Activated T-cell treated with anti-CD3 and anti-CD28 coated beads for 4 hours (primary cell): ENCODE measurements at regions not wholly inside any gene's neighbourhood (a gene's known extent, or its start where the extent isn't known, plus 50 kb on each side); places are given as distances from the start of the nearest gene placed in this dataset.

ENCODE experiments used
- DNase-seq: peaks from one replicate; pipeline ENCODE4 v3.0.0-alpha.2; 2020

- no peak for DNase-seq
Observed at GRCh38 chr2:16266571-16266970, 326.2 kb downstream of the MYCN start.

GRCh38 chr2:16264931-16265540 is 324.7 kb downstream of the MYCN start:
- DNase-seq = no peak

GRCh38 chr2:16264491-16264890 is 324.1 kb downstream of the MYCN start:
- no peak for DNase-seq

GRCh38 chr2:16263241-16263890 is 323.0 kb downstream of the MYCN start:
- no peak for DNase-seq

GRCh38 chr2:16262526-16263178 is 322.3 kb downstream of the MYCN start:
- DNase-seq = no peak

GRCh38 chr2:16261791-16262190 is 321.4 kb downstream of the MYCN start:
- no peak for DNase-seq

- no peak for DNase-seq
Observed at GRCh38 chr2:16261071-16261470, 320.7 kb downstream of the MYCN start.

GRCh38 chr2:16260041-16260830 is 319.9 kb downstream of the MYCN start:
- DNase-seq = no peak

GRCh38 chr2:16259010-16259409 is 318.7 kb downstream of the MYCN start:
- no peak for DNase-seq

- DNase-seq = no peak
Observed at GRCh38 chr2:16258350-16258749, 318.0 kb downstream of the MYCN start.

GRCh38 chr2:16257322-16258028 is 317.1 kb downstream of the MYCN start:
- DNase-seq = no peak

- no peak for DNase-seq
Observed at GRCh38 chr2:16256601-16257321, 316.4 kb downstream of the MYCN start.

GRCh38 chr2:16255120-16255519 is 314.8 kb downstream of the MYCN start:
- no peak for DNase-seq

GRCh38 chr2:16254356-16254965 is 314.1 kb downstream of the MYCN start:
- DNase-seq = no peak

GRCh38 chr2:16253291-16253690 is 312.9 kb downstream of the MYCN start:
- DNase-seq = no peak

- DNase-seq = no peak
Observed at GRCh38 chr2:16252891-16253290, 312.5 kb downstream of the MYCN start.

- DNase-seq = no peak
Observed at GRCh38 chr2:16252251-16252650, 311.9 kb downstream of the MYCN start.

- no peak for DNase-seq
Observed at GRCh38 chr2:16251511-16252225, 311.3 kb downstream of the MYCN start.

- no peak for DNase-seq
Observed at GRCh38 chr2:16250886-16251285, 310.5 kb downstream of the MYCN start.

GRCh38 chr2:16250466-16250865 is 310.1 kb downstream of the MYCN start:
- no peak for DNase-seq

- no peak for DNase-seq
Observed at GRCh38 chr2:16250056-16250425, 309.7 kb downstream of the MYCN start.
